ENCODE measurements at regions not wholly inside any gene's neighbourhood (a gene's known extent, or its start where the extent isn't known, plus 50 kb on each side); places are given as distances from the start of the nearest gene placed in this dataset.

GRCh38 chr10:130904676-130905075 is 406.8 kb downstream of the TCERG1L start:
- DNase-seq (ENCODE audit: low spot score): no peak
- intact Hi-C loops (cut with DNase I): no loop called here

GRCh38 chr10:130905386-130905785 is 406.1 kb downstream of the TCERG1L start:
- no peak for DNase-seq (ENCODE audit: low spot score)
- intact Hi-C loops (cut with DNase I): no loop called here

GRCh38 chr10:130905921-130906320 is 405.6 kb downstream of the TCERG1L start:
- no peak for DNase-seq (ENCODE audit: low spot score)
- intact Hi-C loops (cut with DNase I): no loop called here

GRCh38 chr10:130910848-130911247 is 400.7 kb downstream of the TCERG1L start:
- intact Hi-C loops (cut with DNase I): no loop called here

GRCh38 chr10:130913844-130914243 is 397.7 kb downstream of the TCERG1L start:
- DNase-seq (ENCODE audit: low spot score): no peak
- intact Hi-C loops (cut with DNase I): no loop called here

More at GRCh38 chr10:130910848-130911247, 400.7 kb downstream of the TCERG1L start:
- no peak for DNase-seq (ENCODE audit: low spot score)

- DNase-seq (ENCODE audit: low spot score): no peak
- intact Hi-C loops (cut with DNase I): no loop called here
Observed at GRCh38 chr10:130914367-130914766, 397.2 kb downstream of the TCERG1L start.

- intact Hi-C loops (cut with DNase I): no loop called here
- DNase-seq (ENCODE audit: low spot score): no peak
Observed at GRCh38 chr10:130915065-130915464, 396.5 kb downstream of the TCERG1L start.

- intact Hi-C loops (cut with DNase I): no loop called here
- no peak for DNase-seq (ENCODE audit: low spot score)
Observed at GRCh38 chr10:130921461-130921860, 390.1 kb downstream of the TCERG1L start.

GRCh38 chr10:130921911-130922440 is 389.5 kb downstream of the TCERG1L start:
- no peak for DNase-seq (ENCODE audit: low spot score)
- intact Hi-C loops (cut with DNase I): no loop called here

- intact Hi-C loops (cut with DNase I): no loop called here
Observed at GRCh38 chr10:130923596-130923995, 387.9 kb downstream of the TCERG1L start.

GRCh38 chr10:130924138-130924819 is 387.2 kb downstream of the TCERG1L start:
- intact Hi-C loops (cut with DNase I): no loop called here
- no peak for DNase-seq (ENCODE audit: low spot score)

More at GRCh38 chr10:130923596-130923995, 387.9 kb downstream of the TCERG1L start:
- DNase-seq (ENCODE audit: low spot score): no peak

- intact Hi-C loops (cut with DNase I): no loop called here
- DNase-seq (ENCODE audit: low spot score): no peak
Observed at GRCh38 chr10:130926442-130926841, 385.1 kb downstream of the TCERG1L start.

GRCh38 chr10:130927157-130927556 is 384.4 kb downstream of the TCERG1L start:
- intact Hi-C loops (cut with DNase I): no loop called here

GRCh38 chr10:130928306-130928705 is 383.2 kb downstream of the TCERG1L start:
- intact Hi-C loops (cut with DNase I): no loop called here
- no peak for DNase-seq (ENCODE audit: low spot score)

More at GRCh38 chr10:130927157-130927556, 384.4 kb downstream of the TCERG1L start:
- DNase-seq (ENCODE audit: low spot score): no peak

- no peak for DNase-seq (ENCODE audit: low spot score)
- intact Hi-C loops (cut with DNase I): no loop called here
Observed at GRCh38 chr10:130929422-130930325, 381.8 kb downstream of the TCERG1L start.

- intact Hi-C loops (cut with DNase I): no loop called here
Observed at GRCh38 chr10:130930821-130931220, 380.7 kb downstream of the TCERG1L start.

GRCh38 chr10:130931256-130931655 is 380.3 kb downstream of the TCERG1L start:
- intact Hi-C loops (cut with DNase I): no loop called here
- DNase-seq (ENCODE audit: low spot score): no peak

More at GRCh38 chr10:130930821-130931220, 380.7 kb downstream of the TCERG1L start:
- no peak for DNase-seq (ENCODE audit: low spot score)

- intact Hi-C loops (cut with DNase I): no loop called here
Observed at GRCh38 chr10:130932326-130933007, 379.1 kb downstream of the TCERG1L start.

GRCh38 chr10:130933008-130933390 is 378.5 kb downstream of the TCERG1L start:
- no peak for DNase-seq (ENCODE audit: low spot score)
- intact Hi-C loops (cut with DNase I): no loop called here

More at GRCh38 chr10:130932326-130933007, 379.1 kb downstream of the TCERG1L start:
- DNase-seq (ENCODE audit: low spot score): no peak
